ENCODE measurements at regions not wholly inside any gene's neighbourhood (a gene's known extent, or its start where the extent isn't known, plus 50 kb on each side); places are given as distances from the start of the nearest gene placed in this dataset.

DNA sequence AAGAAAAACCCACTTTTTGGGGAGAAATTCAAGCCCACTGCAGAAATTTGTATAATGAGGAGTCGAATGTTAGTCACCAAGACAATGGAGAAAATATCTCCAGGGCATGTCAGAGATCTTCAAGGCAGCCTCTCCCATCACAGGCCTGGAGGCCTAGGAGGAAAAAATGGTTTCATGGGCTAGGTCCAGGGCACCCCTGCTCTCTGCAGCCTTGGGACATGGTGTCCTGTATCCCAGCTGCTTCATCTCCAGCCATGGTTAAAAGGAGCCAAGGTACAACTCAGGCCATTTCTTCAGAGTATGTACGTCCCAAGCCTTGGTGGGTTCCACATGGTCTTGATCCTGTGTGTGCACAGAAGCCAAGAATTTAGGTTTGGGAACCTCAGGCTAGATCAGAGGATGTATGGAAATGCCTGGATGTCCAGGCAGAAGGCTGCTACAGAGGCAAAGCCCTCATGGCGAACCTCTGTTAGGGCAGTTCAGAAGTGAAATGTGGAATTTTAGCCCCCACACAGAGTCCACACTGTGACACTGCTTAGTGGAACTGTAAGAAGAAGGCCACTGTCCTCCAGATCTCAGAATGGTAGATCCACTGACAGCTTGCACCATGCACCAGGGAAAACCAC, 561.4 kb downstream of the ISL1 start:
- DNase-seq: no peak

DNA sequence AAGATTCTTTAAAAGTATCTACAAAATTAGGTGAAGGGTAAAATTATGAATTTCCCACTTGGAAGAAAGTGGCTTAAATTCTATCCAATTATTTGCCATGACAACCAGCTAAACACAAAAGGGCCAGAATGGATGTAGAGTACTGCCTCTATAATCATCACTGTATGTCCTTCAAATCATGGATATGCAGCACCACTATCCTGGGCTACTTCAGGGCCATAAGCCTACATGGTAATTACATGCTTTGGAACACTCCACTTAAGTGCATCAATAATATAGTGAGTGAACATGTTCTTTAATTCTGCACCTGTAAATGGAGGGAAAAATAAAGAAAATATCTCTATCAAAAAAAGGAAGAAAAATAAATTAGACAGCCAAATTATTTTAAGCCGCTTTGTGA, 575.2 kb downstream of the ISL1 start:
- no peak for DNase-seq

DNA sequence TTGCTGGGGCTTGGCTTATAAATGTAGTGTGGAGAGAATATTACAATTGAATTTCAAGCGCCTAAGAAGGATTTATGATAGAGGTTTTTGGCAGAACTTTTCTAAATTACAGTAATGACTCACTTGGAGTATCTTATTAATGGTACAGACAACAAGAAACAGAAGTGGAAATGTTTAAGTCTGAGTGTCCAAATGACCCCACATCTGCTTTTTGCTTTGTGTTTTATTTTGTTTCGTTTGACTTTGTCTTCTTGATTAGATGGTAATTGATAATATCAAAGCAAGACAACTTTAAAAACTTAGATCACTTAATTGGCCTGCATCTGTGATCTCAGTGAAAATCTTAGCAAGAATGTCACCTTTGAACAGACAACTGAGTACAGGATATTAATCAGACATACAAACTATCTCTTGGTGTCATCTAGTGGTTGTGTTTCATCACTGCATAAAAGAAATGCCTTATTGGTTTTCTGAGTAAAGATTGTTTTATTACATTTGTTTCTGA, 577.4 kb downstream of the ISL1 start:
- DNase-seq: no peak

DNA sequence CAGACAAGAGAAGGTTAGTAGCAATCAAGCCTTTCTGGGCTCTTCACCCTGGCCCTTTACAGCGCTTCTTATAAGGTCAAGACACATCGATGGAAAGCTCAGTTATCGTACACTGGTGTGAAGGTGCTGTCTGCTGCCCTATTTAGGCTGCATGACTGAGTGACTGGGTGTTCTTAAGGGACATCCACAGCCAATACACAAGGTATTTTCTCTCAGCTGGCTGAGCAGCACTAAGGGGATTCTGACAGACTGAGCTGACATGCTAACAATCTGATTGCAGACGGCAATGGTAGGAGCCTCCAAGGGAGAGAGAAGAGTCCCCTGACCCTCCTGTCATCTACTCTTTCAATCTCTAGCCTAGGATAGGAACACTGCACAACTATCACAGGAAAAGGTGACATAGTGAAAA, 577.9 kb downstream of the ISL1 start:
- no peak for DNase-seq

DNA sequence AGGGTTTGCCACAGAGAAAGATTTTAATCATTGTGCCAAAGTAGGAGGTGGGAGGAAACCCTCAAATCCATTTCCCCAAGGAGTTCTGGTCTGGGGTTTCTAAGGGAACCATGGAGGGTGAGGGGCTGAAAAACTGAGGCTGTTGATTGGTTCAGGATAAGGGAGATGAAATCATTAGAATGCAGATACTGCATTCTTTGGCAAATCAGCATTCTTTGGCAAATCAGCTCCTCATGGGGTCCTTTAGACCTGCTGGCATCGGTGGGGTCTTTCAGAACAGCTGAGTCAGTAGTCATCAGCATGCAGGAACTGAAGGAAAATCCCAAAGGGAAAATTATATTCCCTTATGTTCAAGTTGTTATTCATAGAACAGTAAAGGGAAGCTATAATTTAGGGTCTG, 585.5 kb downstream of the ISL1 start:
- no peak for DNase-seq

DNA sequence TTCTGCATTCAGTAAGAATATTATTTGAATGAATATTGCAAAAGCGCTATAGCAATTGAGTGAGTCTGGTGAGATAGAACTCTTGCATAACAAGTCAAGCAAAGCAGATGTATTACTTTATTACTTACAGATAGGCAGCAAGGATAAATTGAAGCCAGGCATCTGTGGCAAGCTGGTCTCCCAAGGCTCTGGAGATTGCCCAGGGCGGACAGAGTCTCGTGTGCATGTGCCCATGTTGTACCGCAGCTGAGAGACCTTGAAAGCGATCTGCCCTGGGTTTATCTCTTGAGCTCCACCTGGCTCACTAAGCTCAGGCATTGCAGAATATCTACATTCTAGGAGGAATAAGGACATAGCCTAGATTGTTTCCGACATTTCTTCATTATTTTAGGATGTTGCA, 591.6 kb downstream of the ISL1 start:
- no peak for DNase-seq

DNA sequence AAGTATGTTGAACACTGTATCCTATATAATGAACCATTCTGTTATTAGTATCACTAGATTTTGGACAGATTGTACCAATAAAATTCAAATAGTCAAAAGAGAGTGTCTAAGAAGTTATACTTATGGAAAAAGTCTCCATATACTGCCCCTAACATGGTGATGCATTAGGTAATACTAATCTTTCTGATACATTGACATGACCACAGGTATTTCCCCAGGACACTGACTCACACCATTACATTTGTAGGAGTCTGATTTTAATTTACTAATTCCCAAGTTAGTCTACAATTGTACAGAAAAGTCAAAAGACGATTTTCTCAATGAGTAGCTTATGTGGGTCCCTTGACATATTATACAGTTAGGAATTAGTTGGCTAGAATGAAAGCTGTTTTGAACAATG, 593.8 kb downstream of the ISL1 start:
- DNase-seq: no peak

DNA sequence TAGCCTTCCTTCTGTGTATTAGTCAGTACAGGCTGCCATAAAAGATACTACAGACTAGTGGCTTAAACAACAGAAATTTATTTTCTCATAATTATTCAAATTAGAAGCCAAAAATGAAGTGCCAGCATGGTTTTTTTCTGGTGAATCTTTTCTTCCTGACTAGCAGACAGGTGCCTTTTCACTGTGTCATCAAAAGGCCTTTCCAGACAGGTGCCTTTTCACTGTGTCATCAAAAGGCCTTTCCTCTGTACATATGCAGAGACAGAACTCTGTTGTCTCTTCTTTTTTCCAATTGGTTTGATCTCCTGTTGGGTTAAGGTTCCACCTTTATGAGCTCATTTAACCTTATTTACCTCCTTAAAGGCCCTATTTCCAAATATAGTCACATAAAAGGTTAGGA, 599.9 kb downstream of the ISL1 start:
- no peak for DNase-seq

DNA sequence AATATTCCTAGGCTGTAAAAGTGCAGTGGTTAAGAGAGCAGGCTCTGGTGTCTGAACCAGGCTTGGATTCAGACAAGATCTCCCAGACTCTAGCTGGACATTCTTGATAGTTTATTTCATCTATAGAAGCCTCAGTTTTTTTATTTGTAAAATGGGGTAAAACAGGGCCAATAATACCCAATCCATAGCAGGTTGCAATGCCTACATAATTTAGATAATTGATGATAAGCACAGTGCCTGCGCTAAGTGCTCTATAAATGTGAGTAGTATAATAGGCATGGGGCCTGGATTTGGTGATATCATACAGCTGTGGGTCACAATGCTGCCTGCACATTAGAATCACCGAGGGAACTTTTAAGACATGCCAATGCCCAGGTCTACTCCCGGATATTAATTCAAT, 603.5 kb downstream of the ISL1 start:
- DNase-seq: no peak

DNA sequence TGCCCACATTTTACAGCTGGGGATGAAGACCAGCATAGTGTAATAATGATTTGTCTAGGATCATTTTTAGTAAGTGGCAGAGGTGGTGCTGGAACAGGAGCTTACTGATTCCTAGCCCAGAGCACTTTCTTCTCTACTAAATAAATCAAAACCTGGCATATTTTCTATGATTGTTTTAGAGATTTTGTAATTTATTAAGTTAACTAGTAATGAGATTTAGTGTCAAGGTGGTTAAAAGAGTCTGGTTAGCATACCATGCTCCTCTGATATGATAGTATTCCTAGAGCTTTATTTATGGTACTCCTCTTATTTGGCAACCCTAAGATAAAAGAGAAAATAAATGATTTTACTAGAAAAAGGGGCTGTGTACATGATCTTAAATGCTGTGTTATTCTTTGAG, 604.0 kb downstream of the ISL1 start:
- no peak for DNase-seq

DNA sequence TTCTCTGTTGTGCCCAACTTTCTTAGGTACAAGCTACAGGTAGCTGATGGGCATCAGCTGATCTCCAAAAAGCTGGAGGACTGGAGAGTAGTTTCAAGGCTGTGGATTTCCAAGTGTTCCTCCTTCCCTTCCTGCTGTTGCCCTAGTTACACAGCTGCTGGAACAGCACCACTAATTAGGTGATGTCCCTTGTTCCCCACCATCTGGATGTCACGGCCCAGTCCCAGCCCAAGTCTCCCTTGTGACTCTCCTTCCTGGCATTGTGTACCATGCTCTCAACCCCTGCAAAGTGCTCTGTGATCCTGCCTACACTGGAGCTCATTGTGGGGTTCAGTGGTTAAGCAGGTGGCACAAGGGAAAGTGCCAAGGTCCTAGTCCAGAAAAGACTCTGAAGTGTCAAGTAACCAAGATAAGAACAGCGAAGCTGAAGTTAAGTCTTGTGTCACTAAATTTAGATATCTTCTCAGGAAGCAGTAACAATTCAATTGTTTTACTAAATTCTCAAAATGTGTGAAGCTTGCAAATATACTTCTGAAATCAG, 604.5 kb downstream of the ISL1 start:
- no peak for DNase-seq

DNA sequence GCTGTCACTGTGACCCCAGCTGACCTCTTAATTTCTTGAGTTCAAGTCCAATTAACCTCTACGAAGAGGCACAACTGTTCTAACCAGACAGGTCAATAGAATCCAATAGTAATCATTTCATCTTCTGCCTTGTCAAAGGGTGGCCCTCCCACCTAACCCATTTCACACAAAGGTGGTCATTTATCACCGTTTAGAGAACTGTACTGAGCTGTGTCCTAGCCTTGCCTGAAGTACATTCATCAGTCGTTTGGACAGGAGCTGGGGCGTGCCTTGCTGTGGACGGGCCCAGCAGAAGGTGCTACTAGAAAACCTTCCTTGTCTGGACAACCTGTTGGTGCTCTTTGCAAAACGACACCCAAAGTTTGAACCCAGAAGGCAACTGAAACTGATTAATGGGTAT, 605.4 kb downstream of the ISL1 start:
- no peak for DNase-seq

DNA sequence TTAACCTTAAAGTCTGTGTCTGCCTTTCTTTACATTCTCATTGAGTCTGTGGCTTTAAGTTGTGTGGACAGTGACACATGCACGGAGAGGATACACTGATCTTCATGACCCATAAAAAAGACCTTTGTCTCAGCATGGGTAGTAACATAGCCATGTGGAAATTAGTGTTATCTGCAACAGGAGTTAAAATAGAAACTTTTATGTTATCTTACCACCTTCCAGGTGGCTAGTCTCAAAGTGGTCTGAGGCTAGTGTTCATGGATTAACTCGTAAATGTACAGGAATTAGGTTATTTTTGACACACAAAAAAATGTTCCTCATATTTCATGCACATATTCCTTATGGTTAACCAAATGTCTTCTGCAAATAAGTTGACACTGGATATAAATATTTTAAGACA, 607.0 kb downstream of the ISL1 start:
- DNase-seq: no peak

DNA sequence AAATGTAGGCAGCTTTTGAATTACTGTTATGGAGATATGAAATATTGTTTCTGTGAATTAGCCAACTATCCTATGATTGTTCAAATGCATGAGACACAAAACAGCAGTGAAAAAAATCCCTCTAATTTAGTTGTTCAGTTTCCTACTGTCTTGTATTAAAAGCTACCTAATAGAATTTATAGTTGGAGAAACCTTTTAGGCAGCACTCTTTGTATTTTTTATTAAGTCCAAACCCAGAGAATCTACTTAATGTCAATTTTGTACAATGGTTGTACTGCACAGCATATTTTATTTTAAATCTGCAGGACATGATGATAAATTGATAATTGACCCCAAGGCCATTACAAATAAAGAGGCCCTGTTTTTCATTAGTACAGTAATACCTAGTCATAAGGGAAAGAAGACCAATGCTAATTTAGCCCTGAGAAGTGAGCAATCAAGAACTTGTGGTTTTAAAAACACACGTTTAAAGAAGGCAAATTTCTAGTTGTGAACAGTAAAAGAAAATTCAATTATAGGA, 607.5 kb downstream of the ISL1 start:
- no peak for DNase-seq

DNA sequence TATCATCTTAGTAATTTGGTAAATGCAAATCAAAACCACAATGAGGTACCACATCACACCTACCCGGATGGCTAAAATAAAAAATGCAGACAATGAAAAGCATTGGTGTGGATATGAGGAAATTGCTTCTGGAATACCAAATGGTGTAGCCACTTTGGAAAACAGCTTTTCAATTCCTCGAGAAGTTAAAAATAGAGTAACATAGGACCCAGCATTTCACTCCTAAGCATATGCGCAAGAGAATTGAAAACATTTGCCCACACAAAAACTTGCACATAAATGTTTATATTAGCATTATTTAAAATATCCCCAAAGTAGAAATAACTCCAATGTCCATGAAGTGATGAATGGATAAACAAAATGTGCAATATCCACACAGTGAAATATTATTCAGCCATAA, 608.7 kb downstream of the ISL1 start:
- no peak for DNase-seq

DNA sequence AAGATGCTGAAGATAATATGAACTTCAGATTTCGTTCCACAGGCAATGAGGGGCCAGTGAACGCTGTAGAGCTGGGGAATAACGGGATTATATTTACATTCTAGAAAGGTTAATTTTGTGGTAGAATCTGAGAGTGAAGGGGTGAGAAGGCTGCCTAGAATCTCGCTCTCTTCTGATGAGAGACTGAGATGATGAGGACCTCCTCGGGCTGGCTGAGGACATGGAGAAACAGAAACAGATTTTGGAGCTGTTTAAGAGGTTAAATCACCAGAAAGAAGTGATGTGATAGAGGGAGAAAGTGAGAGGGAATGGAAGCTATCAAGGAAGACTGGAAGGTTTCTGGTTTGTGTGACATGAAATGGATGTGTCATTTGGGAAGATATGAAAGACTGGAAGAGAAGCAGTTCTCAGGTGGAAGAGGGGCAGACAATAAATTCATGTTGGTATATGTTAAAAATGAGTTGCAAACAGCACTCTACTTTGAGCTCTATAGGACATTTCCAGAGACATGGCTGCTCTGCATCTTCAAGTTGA, 612.6 kb downstream of the ISL1 start:
- no peak for DNase-seq

DNA sequence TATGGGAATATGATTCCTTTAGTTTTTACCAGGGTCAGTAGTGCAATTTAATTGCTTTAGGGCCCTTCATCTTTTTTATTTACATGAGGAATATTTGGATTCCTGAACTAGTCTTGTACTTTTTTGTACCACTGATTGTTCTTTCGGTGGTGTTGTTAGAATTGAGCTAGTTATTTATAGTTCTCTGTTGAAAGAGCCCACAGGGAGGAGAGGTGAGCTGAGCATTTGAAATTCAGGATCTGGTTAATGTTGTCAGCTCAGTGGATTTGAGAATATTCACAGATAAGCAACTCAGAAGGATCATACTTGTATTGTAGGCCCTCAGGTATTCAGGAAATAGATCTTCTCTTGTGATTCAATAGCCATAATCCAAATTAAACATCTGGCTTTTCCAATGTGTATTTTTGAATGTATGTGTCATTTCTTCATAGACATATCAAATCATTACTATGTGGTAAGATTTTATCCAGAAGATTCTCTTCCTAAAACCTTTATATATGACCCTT, 613.2 kb downstream of the ISL1 start:
- no peak for DNase-seq

DNA sequence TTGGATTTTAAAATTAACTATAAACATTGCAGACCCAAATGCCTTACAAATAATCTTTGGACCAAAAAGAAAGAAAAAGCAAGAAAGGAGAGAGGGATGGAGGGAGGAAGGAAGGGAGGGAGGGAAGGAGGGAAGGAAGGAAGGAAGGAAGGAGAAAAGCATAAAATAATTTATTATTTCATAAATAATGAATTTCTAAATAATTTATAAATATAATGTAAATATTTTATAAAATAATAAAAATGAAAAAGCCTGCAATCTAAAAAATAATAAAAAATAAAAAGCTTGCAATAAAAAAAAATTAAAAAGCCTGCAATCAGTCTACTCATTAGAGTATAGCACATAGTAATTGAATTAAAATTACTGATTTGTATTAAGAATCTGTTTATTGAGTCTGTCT, 614.3 kb downstream of the ISL1 start:
- no peak for DNase-seq

DNA sequence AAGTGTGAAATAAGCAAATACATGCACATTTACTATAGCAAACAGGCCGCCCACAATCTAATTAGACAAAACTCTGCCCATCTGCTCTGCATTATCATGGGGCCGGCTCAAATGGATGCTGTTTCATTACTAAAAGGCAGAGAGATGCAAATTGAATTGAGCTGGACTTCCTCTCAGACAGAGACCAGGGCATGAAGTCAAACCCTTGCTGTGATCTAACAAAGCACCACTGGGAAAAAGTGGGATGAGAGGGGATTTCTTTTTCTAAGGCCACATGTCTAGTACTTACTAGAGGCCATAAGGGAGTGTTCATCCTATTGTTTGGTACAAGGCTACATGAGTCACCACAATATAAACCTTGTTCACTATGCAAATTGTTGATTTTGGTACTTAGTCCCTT, 614.7 kb downstream of the ISL1 start:
- DNase-seq: no peak

DNA sequence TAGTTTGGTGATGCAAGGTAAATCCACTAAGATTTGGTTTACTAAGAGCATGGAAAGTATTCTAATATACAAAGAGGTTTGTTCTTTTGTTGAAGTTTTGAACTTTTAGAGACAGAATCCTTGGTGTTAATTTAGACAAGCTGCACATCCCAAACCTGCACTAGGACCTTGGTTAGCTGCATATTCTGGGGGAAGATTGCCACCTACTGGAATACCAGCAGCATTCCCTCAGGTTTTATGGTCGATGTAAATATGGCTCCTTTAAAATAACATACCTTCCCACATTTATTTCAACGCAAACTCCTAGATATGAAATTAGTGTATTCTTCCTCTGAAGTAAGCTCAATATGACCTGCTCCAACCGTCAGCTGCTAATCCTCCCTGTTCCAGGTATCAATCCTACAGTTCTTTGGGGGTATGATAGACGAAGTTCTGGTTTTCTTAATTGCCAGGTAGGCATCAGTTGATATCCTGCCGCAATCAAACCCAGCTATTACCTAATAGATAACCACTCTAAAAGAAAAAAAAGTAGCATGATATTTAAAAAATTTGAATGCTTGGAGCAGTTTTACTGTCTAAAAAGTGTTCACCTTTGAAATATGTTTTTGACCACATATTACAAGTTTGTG, 624.1 kb downstream of the ISL1 start:
- DNase-seq: peak; percentile 24

DNA sequence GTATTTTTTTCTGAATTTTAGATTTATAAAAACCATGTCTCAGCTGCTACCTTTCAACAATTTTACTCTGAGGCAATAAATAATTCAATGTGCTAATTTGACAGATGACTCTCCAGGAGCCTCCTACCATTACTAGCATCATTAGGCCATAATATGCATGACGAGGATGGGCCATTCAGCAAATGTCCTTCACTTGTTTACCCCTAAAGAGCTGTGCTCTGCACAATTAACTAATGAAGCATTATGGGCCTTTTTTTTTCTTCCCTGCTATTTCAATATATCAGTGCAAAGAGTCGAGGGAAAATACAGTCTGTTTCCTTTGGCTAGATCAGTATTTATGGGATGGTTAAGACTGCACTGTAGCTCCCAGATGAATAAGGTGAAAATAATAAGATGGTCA, 627.2 kb downstream of the ISL1 start:
- no peak for DNase-seq

DNA sequence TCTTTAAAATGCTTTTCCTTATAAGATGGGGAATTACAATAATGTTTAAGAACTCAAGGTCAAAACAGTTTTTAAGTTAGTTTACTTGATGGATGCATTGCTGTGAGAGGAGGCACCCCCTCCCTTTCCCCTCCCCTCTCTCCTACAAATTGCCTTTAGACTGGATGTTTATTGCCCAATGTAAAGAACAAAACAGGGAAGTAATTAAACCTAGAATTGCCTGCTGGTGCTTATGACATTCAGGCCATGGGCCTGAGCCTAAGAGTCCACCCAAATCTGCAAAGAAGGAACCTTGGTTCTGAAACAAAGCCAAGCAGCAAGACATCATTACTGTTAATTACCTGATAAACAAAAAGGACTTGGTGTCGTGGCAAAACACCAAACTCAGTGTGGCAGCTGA, 630.3 kb downstream of the ISL1 start:
- DNase-seq: no peak

DNA sequence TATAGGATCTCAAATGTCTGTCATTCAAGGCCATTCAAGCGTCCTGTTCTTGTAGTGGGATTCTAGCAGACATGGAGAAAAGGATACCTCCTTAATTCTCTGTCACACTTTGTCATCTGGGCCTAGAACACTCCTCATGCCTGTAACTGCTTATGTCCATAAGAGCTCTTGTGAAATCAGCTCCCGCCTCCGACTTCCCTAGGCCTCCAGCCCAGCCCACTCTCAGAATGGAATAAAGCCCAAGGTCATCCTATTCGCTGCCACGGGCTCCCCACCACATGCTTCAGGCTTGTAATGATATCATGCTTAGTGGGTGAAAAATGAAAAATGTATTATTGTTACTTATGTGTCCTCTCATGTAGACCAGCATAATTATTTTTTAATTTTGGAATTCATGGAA, 632.5 kb downstream of the ISL1 start:
- no peak for DNase-seq

DNA sequence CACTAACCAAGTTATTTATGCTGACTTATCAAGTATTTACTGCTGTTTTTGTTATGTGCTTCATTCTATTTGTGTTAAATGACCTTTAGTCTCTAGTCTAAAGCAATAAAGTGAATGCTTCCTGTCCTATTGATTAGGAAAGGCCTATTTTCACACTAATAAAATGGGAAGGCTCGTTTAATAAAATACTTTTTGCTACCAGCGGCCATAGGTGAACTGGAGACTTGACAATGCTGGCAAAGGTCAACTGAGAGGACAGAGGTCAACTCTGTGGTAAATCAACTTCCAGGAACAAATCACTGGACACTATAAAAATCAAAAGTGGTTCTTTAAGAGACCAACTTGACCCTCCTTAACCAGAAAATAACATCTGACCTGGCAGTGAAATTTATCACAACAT, 634.3 kb downstream of the ISL1 start:
- no peak for DNase-seq

Measured in fibroblast of skin of back (primary cell).